Lung (tissue), 11 donors: ENCODE measurements at regions not wholly inside any gene's neighbourhood (a gene's known extent, or its start where the extent isn't known, plus 50 kb on each side); places are given as distances from the start of the nearest gene placed in this dataset.

Experiments used
- ATAC-seq: fragments of 200-7000 bp; cut with Tn5 transposase; one replicate; pipeline ENCODE4 v1.9.1; 2020; ENCODE audit warnings: moderate number of reproducible peaks; ENCODE audit not compliant: insufficient read depth, low FRiP score
- DNase-seq, 3 donors: peaks; one replicate each; pipeline ENCODE4 v3.0.0-alpha.2; 2013 to 2017
- H3K27ac ChIP-seq, 2 donors: one replicate each; pipeline ENCODE4 v1.5.1; 2013; ENCODE audit warnings: mild to moderate bottlenecking in 2 of 2, moderate library complexity in 2 of 2, control low read depth in 1 of 2, inconsistent platforms in 1 of 2, low read depth in 1 of 2, low read length in 1 of 2
- H3K27me3 ChIP-seq, 3 donors: one replicate each; pipeline ENCODE4 v1.5.1; 2013; ENCODE audit warnings: low read length in 2 of 3; ENCODE audit not compliant: control insufficient read depth in 3 of 3, insufficient read depth in 3 of 3
- H3K36me3 ChIP-seq, 4 donors: one replicate each; pipeline ENCODE4 v1.5.1; 2013; ENCODE audit warnings: low read length in 4 of 4, mild to moderate bottlenecking in 1 of 4, moderate library complexity in 1 of 4; ENCODE audit not compliant: control insufficient read depth in 4 of 4, insufficient read depth in 4 of 4
- H3K4me1 ChIP-seq, 5 donors: one replicate each; pipeline ENCODE4 v1.5.1; 2013; ENCODE audit warnings: low read length in 5 of 5, mild to moderate bottlenecking in 2 of 5, moderate library complexity in 1 of 5; ENCODE audit not compliant: control insufficient read depth in 5 of 5, insufficient read depth in 5 of 5
- H3K4me3 ChIP-seq: one replicate; pipeline ENCODE4 v1.5.1; 2013; ENCODE audit warnings: mild to moderate bottlenecking, control low read depth, moderate library complexity
- H3K9ac ChIP-seq, 2 donors: one replicate each; pipeline ENCODE4 v1.5.1; 2013; ENCODE audit warnings: low read length in 2 of 2, control low read depth in 1 of 2; ENCODE audit not compliant: insufficient read depth in 1 of 2
- H3K9me3 ChIP-seq, 4 donors: one replicate each; pipeline ENCODE4 v1.5.1; 2013; ENCODE audit warnings: low read length in 3 of 4, mild to moderate bottlenecking in 1 of 4, moderate library complexity in 1 of 4; ENCODE audit not compliant: control insufficient read depth in 4 of 4, insufficient read depth in 3 of 4
- CTCF ChIP-seq: IDR thresholded peaks from 2 replicates; pipeline ENCODE4 v1.5.1; 2012; ENCODE audit warnings: mild to moderate bottlenecking; ENCODE audit errors: control extremely low read depth, extremely low read depth
- WGBS, 2 donors: extraction: QIAGEN DNeasy Blood & Tissue Kit; methylation state at CpG; one replicate each; pipeline ENCODE4 v1.1.7; 2013; 5-methylcytosine and 5-hydroxymethylcytosine counted together
- donor health status: control.
- donor health status: control.
- donor health status: Bipolar disorder and iron deficiency.
- donor health status: healthy.
- donor health status: DM: yes; HTN: yes; CAD: no.

GRCh38 chr3:125645616-125646015 lies 50.3 kb upstream of the OSBPL11 start:
- Histone ChIP-seq H3K27ac (peak overlapping the region in 1 of 2 donors; percentile 74), H3K4me3 (no peak overlapping the region), H3K9me3 (no peaks in the 10 kb centered on the region), H3K36me3 (no peaks in the 10 kb centered on the region), H3K9ac (no peak overlapping the region), H3K4me1 (peaks cover 0 to 18% (median 14%) of the 10 kb centered on the region in 5 donors), H3K27me3 (no peaks in the 10 kb centered on the region)
- TF ChIP-seq CTCF: no peak
- no peak for ATAC-seq
- no peak for DNase-seq
- 93 to 96% methylated on average over 2 of the region's 2 CpGs for WGBS, 2 donors

- Histone ChIP-seq H3K27me3 (no peaks in the 10 kb centered on the region), H3K4me1 (peaks cover 0 to 18% (median 14%) of the 10 kb centered on the region in 5 donors), H3K9ac (no peak overlapping the region), H3K9me3 (no peaks in the 10 kb centered on the region), H3K27ac (peak overlapping the region in 1 of 2 donors; percentile 87), H3K4me3 (no peak overlapping the region), H3K36me3 (no peaks in the 10 kb centered on the region)
- no peak for ATAC-seq
- no peak for DNase-seq
- TF ChIP-seq CTCF: no peak
- 77 to 88% methylated on average over 1 of the region's 1 CpG for WGBS, 2 donors
These were observed 51.3 kb upstream of the OSBPL11 start for GRCh38 chr3:125646581-125646980.

GRCh38 chr3:125647318-125648014 lies 52.2 kb upstream of the OSBPL11 start:
- DNase-seq: peak; percentile 44 to 70 (median 51)

More at GRCh38 chr3:125647318-125648014, 52.2 kb upstream of the OSBPL11 start:
- H3K36me3 ChIP-seq: no peaks in the 10 kb centered on the region
- peak; percentile 79 for ATAC-seq
- H3K9ac ChIP-seq: peak overlapping the region in 1 of 2 donors; percentile 13
- peak overlapping the region in 1 of 2 donors; percentile 82 for H3K27ac ChIP-seq
- H3K4me3 ChIP-seq: no peak overlapping the region
- no peaks in the 10 kb centered on the region for H3K9me3 ChIP-seq
- no peaks in the 10 kb centered on the region for H3K27me3 ChIP-seq
- H3K4me1 ChIP-seq: peaks cover 0 to 18% (median 14%) of the 10 kb centered on the region in 5 donors
- 59 to 79% methylated on average over 8 of the region's 8 CpGs for WGBS, 2 donors
- TF ChIP-seq CTCF: no peak
